HL-60 (cell line): ENCODE measurements at regions not wholly inside any gene's neighbourhood (a gene's known extent, or its start where the extent isn't known, plus 50 kb on each side); places are given as distances from the start of the nearest gene placed in this dataset.

Source experiments
- DNase-seq, 2 experiments: peaks; one replicate each; pipeline ENCODE4 v3.0.0-alpha.2; 2010 to 2020; ENCODE audit warnings: low read depth in 1 of 2, low spot score in 1 of 2
- H3K27ac ChIP-seq: fragments of 250-450 bp; sonication (Bioruptor Pico); replicated peaks from 2 replicates; pipeline ENCODE4 v1.5.1; 2020; ENCODE audit warnings: mild to moderate bottlenecking, moderate library complexity
- H3K27me3 ChIP-seq: fragments of 250-450 bp; sonication (Bioruptor Pico); 2 replicates; pipeline ENCODE4 v1.5.1; 2021; ENCODE audit warnings: mild to moderate bottlenecking, moderate library complexity; ENCODE audit not compliant: insufficient read depth, poor library complexity, severe bottlenecking
- H3K4me3 ChIP-seq: replicated peaks from 2 replicates; pipeline ENCODE4 v1.5.1; 2011; ENCODE audit warnings: mild to moderate bottlenecking, control low read depth, low read length; ENCODE audit not compliant: insufficient read depth
- CTCF ChIP-seq: IDR thresholded peaks from one replicate; pipeline ENCODE4 v1.5.1; 2011; ENCODE audit warnings: low read length, control low read depth, inconsistent platforms; ENCODE audit not compliant: insufficient read depth
- GABPA ChIP-seq: IDR thresholded peaks from 2 replicates; pipeline ENCODE4 v1.6.1; 2012; ENCODE audit warnings: low read depth
- POLR2AphosphoS5 ChIP-seq: IDR thresholded peaks from 2 replicates; pipeline ENCODE4 v1.6.1; 2012; ENCODE audit warnings: low read depth
- REST ChIP-seq: IDR thresholded peaks from 2 replicates; pipeline ENCODE4 v1.6.1; 2012; ENCODE audit warnings: low read depth; ENCODE audit not compliant: insufficient replicate concordance
- SPI1 ChIP-seq: IDR thresholded peaks from 2 replicates; pipeline ENCODE4 v1.6.1; 2012; ENCODE audit warnings: low read depth, mild to moderate bottlenecking, borderline replicate concordance

GRCh38 chr3:194785315-194785714 lies 99.6 kb downstream of the FAM43A start:
- DNase-seq, result no peak
- Histone ChIP-seq H3K27me3 (no peaks in the 10 kb centered on the region), H3K27ac (no peak overlapping the region), H3K4me3 (no peak overlapping the region)
- TF ChIP-seq CTCF, result no peak
- TF ChIP-seq POLR2AphosphoS5, result no peak
- TF ChIP-seq GABPA, result no peak
- no peak for TF ChIP-seq REST
- no peak for TF ChIP-seq SPI1

- no peak overlapping the region for H3K27ac ChIP-seq
- H3K4me3 ChIP-seq, result no peak overlapping the region
- no peaks in the 10 kb centered on the region for H3K27me3 ChIP-seq
- TF ChIP-seq REST, result no peak
- TF ChIP-seq SPI1, result no peak
- no peak for TF ChIP-seq POLR2AphosphoS5
- TF ChIP-seq CTCF, result no peak
- TF ChIP-seq GABPA, result no peak
- no peak for DNase-seq
Observed at GRCh38 chr3:194787072-194787471, 101.4 kb downstream of the FAM43A start.

- TF ChIP-seq GABPA (no peak), CTCF (no peak), SPI1 (no peak), REST (no peak)
- no peak overlapping the region for H3K27ac ChIP-seq
Observed at GRCh38 chr3:194787650-194788049, 102.0 kb downstream of the FAM43A start.

More at GRCh38 chr3:194787650-194788049, 102.0 kb downstream of the FAM43A start:
- Histone ChIP-seq H3K27me3 (no peaks in the 10 kb centered on the region), H3K4me3 (no peak overlapping the region)
- DNase-seq, result no peak
